Neural progenitor cell (in vitro differentiated cells): ENCODE measurements at regions not wholly inside any gene's neighbourhood (a gene's known extent, or its start where the extent isn't known, plus 50 kb on each side); places are given as distances from the start of the nearest gene placed in this dataset.

Source experiments
- CTCF ChIP-seq: fragments of 200-600 bp; sonication (generic); IDR thresholded peaks from 2 replicates; pipeline ENCODE4 v1.5.1; 2017; ENCODE audit warnings: antibody characterized with exemption, mild to moderate bottlenecking
- EZH2 ChIP-seq: fragments of 200-600 bp; sonication (generic); IDR thresholded peaks from 2 replicates; pipeline ENCODE4 v1.6.1; 2017; ENCODE audit warnings: antibody characterized with exemption, mild to moderate bottlenecking, moderate library complexity

GRCh38 chr12:93966516-93967133 lies 181.8 kb upstream of the PLXNC1 start:
- TF ChIP-seq CTCF = no peak
- no peak for TF ChIP-seq EZH2
